SIG-M5 (cell line): ENCODE measurements at regions not wholly inside any gene's neighbourhood (a gene's known extent, or its start where the extent isn't known, plus 50 kb on each side); places are given as distances from the start of the nearest gene placed in this dataset.

Experiments used
- DNase-seq: peaks from one replicate; lab custom pipeline; 2025; lab: John Stamatoyannopoulos, UW

DNA sequence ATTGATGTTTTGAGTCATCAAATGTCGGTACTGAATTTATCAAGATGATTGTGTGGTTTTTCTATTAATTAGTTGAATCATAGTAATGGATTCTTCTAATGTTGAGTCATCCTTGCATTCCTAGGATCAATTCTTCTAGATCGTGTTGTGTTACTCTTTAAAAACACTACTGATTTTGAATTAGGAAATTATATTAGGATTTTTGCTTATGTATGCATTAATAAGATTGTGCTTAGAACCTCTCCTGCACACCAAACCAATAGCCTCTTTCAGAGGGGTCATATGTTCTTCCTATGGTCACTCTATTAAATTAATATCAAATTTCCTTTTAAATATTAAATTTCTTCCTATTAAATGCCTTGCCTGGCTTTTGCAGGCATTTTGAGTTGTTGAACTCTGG is 151.7 kb upstream of the TOPAZ1 start:
- DNase-seq, result no peak

DNA sequence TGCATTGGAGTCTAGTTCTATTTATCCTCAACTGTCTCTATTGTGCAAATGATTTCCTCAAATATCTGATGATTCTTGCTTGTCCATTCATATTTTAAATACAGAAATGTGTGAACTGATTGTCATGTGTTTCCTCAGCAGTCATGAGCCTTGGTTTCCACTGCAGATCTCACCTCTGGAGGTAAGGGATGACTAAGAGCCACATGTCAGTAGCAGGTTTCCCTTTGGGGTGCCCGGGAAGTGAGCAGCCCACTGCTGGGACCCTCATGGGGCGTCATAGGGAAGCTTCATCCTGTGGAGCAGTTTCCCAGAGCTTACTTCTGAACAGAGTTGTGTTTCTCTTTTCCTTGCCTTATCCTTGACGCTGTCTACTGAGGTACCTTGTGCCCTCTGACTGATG is 149.2 kb upstream of the TOPAZ1 start:
- DNase-seq, result no peak

DNA sequence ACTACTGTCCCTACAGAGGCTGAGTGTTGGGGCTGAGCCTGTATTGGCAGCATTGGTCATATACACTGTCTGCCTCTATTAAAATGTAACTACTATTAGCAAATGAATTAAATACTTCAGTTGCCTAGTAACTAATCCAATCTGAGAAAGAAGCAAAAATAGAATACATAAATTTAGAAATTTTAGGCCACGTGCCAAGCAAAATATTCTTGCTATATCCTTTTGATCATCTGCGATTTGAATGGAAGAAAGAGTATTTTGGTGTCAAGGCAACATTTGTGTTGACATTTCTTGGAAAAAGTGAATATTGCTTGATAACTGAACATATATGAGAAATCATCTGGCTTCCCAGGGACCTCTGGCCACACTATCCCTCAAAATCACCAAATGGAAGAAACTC is 148.2 kb upstream of the TOPAZ1 start:
- no peak for DNase-seq

DNA sequence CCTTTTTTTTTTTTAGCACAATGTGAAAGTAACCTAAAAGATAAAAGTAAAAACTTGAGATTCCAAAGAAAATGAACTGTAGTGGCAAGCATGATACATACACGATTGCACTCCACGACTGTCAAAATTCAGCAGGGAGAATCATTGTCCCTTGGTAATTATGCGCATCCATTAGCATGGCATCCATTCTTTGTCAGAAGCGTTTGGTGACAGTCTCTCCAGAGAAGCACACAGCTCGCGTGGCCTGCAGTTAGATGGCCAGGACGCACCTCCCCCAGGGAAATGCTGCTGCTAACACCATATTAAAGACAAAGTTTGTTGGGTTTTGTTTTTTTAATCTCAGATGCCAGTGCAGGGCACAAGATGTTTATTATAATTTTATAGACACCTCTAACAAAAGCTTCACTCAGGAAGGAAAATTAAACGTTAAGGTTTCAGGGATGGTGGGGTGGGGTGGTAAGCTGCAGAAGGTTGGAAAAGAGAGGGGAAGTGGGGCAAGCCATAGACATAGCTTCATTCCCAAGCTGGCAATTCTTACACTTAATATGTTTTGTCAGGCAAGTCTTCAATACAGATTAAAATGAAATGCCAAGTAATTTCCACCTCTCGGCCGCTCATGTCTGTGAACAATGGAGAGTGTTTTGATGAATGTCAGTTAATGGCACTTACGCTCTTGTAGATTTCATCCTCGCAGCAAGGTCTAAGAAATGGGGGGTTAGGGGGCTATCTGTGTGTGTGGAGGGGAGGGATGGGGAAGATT is 142.8 kb upstream of the TOPAZ1 start:
- DNase-seq, result no peak

DNA sequence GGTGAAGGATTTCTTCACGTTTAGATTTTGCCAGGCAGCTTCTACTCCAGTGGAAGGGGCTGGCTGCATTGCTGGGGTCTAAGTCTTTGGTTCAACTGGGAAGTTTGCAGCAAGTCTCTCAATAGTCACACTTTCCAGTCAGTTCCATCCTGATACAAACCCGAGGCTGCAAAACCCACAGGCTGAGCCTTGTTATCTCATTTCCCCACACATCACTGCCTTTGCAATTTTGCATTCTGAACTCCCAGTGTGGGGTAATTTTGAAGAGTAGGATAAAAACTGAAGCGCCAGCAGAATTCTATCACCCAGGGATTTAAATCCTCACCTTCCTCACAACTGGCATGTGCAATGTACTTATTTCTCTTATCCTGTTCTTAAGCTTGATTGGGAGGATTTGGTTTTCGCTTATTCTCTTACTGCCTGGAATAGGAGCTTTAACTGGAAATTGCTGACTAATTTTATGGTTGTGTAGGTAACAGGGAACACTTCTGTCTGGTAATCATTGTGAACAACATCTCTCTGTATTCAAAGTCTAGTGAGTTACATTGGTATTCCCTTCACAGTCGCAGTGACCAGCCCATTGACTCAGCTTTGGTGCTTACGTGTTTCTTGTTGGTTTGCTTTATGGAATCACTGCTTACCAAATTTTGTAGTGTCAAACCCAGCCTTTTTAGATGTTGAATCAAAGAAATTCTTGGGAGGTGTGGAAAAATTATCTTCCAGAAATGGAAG is 142.0 kb upstream of the TOPAZ1 start:
- no peak for DNase-seq

DNA sequence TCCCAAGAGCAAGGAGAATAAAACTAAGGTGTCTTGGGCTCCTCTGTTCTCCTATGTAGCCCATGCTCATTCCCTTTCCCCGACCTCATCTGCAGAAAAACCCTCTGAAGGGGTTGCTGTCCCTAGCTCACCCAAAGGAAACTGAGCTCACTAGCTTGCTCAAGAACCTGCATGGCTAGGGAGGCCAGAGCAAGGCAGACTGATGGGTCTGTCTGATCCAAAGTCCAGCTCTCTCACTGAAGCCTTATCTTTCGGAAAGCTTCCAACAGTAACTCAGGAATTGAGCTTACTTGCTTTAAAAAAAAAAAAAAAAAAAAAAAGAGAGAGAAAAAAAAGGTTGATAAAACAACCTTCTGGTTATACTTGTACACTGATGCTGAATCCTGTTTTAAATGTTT is 141.4 kb upstream of the TOPAZ1 start:
- no peak for DNase-seq

DNA sequence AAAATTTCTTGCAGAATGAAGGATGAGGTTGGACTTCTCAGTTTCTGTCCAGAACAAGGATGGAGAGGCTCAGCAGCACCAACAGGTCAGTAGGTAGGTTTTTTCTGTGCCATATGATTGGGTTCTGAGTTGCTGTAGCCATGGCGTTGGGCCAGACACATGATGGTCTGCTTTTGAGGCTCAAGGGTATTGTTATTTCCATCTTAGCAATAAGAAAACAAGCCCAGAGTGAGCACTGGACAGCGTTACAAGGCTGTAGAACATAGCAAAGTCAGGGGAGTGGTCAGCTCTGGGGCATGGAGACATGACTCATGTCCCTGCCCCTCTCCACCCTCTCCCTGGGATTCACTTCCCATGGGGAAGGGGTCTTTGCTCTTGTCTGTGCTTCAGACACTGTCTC is 137.6 kb upstream of the TOPAZ1 start:
- DNase-seq, result no peak

DNA sequence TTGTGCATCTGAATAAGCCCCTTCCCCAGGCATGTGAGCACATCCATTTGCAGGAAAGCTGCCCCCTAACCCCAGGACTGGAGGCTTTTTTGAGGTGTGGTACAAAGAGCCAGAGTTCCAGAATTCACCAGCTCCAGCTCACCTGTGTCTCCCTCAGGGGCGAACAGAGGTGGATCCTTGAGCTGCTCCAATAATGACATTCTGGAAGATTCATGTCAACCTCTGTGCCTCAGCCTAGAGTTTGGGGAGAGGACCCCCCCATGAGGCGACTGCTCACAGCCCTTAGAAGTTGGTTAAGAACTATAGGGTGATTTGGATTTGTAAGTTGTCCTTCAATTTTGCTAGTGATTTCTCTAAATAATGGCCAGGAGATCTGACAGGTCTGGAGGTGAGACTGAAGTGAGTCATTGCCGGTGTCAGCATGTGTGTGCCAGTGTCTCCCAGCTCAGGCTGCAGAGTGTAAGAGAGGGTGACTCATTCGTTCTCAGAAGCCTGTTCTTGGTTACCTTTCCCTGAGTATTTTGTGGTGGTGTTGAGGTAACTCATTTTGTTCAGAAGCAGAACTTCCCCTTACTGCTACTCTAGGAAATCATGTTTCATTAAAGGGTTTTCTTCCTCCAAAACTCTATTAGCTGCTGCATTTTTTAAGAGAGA is 136.9 kb upstream of the TOPAZ1 start:
- no peak for DNase-seq

DNA sequence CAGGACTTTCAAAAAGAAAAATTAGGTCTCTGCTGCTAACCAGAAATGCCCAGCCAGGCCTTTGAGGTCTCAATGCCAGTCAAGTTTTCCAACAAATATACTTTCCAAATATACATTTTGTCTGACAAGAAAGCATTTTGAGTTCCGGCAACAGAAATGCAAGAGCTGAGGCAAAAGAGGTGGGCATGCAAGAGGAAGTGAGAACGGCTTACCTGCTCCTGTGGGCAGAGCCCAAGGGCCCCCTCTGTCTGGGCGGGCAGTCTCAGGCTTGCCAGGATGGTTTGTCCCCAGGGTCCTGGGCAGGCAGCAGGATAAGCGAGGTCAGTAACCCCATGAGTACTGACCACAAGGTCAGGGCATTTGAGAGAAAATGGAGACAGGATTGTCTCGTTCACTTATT is 136.1 kb upstream of the TOPAZ1 start:
- DNase-seq, result no peak

DNA sequence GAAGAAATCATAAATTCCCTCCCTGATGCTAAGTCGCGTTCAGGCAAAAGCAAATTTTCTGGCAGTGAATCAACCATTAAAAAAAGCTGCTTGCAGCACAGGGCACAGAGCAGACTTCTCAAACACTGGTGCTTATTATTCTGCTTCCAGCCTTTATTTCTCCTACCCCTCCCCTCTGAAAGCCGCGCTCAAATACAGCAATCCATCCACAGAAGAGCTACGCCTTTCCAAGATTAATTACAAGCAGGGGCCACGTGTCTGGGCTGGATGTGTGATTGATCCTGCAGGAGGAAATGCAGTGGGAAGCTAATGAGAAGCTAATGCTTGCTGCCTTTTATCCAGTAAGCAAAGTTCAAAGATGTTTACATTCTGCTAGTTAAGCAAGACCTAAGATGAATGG is 134.9 kb upstream of the TOPAZ1 start:
- DNase-seq, result no peak

DNA sequence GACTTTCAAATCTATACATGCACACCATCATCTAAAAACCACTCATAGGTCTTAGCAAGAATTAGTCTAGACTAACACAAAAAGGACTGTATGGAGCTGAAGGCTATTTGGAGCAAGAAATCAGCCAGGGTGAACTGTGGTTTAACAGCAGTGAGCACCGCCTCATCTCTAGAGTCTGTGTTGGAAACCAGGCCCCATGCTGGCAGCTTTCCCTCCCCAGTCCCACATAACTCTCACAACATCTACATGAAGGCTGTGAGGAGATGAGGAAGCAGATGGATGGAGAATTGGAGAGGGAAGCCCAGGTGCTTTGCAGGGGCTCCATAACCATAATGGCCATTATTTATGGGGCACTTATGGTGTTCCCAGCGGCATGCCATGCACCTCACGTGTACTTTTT is 133.2 kb upstream of the TOPAZ1 start:
- no peak for DNase-seq

DNA sequence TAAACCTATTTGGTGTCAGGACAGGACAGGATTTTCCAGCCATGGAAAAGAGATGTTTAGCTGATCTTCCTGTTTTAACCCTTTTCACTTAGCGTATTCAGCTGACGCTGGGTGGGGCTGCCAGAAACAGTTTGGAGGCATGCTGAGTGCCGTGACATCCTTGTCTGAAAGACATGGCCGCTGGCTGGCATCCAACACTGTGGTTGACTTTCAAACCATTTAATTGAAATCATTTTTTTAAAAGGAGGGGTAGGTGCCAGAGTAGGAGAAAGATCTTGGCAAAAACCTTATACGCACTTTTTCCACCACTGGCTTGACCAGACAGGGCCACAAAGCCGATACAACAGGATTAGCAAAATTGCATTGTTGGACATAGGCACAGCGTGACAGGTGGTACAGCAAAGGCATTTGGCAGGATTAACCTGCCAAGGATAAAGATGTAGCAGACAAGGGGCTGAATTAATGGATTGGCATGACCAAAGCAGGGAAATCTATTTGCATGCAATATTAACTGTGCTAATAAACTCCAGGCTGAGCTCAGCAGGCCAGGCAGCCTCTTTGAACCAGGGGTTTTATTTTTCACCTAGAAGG is 131.8 kb upstream of the TOPAZ1 start:
- DNase-seq, result no peak

DNA sequence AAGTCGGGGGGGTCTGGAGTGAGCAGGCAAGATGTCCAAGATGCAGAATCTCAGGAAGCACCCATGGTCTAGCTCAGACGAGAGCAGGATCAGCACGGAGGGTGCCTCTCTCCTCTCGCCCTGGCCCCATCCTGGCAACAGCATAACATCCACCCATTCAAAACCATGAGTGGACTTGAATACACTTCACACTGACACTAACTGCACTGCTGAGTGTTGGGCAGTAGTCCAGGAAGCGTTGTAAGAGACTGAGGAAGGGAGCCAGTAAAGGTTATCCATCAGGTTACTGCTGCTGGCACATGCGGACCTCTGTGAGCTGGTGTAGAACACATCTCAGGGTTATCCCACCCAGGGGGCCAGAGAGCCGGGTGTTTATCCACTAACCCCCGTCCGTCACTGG is 131.0 kb upstream of the TOPAZ1 start:
- no peak for DNase-seq

DNA sequence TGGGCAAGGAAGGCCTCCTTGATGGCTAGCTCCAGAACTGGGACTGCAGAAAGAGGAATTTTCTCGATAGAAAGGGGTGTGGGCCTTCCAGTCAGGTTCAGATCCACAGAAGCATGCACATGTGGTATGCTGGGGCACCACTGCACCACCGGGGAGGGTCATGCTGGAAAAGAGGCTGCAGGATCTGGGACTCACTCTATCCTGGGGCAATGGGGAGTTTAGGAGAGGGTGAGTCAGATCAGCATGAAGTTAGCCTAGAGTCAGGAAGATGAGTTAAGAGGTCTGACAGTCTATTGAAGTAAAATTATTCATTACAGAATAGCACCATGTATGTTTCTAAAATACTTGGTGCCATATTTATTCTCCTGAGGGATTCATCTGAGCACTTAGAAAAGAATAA is 130.2 kb upstream of the TOPAZ1 start:
- no peak for DNase-seq

DNA sequence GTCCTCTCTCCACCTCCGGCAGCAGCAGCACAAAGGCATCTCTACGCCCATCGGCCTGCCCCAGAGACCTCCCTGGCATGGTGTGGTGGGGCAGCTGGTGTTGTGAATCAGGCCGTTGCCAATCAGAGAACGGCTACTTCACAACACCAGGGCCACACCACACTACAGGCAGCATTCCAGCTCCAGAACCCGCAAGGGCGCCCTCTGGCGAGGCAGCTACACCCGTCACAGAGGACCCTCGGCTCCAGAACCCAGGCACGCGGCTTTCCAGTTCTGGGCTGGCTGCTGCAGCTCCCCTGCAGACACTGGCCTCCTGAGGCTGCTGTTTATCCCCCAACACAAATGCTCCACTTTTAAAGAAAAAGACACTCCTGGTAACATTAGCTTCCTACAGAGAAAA is 127.5 kb upstream of the TOPAZ1 start:
- no peak for DNase-seq

DNA sequence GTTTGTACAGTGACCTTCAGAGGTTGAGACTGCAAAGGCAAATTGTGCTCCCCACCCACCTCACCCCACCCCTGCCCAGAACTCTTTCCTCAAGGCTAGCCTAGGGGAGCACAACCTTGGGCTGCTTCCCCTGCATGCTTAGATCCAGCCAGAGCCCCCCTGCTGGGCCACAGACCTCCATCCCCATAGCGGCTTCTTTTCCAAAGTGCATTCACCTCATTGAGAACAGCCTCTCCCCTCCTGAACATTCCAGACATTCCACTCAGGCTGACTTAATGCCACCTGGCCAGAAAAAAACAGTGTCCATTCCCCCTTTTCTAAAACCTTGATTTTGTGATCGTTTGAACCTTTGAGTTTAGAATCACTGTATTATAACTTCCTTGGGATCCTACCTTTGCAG is 124.4 kb upstream of the TOPAZ1 start:
- DNase-seq, result no peak

DNA sequence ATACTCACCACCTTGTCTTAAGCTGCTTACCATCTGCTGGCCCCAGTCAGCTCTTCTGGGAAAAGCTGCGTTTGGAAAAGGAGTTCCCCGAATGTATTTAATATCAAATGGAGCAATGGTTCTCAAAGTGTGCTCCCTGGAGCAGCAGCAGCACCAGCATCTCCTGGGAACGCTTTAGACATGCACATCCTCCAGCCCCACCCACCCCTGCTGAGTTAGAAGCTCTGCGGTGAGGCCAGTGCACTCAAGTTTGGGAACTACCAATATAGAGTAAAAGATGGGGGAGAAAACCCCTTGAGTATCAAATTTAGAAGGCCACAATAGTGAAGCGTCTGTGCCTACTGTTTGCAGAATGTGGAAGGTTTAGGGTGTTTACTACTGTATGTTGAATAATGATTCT is 124.0 kb upstream of the TOPAZ1 start:
- no peak for DNase-seq

DNA sequence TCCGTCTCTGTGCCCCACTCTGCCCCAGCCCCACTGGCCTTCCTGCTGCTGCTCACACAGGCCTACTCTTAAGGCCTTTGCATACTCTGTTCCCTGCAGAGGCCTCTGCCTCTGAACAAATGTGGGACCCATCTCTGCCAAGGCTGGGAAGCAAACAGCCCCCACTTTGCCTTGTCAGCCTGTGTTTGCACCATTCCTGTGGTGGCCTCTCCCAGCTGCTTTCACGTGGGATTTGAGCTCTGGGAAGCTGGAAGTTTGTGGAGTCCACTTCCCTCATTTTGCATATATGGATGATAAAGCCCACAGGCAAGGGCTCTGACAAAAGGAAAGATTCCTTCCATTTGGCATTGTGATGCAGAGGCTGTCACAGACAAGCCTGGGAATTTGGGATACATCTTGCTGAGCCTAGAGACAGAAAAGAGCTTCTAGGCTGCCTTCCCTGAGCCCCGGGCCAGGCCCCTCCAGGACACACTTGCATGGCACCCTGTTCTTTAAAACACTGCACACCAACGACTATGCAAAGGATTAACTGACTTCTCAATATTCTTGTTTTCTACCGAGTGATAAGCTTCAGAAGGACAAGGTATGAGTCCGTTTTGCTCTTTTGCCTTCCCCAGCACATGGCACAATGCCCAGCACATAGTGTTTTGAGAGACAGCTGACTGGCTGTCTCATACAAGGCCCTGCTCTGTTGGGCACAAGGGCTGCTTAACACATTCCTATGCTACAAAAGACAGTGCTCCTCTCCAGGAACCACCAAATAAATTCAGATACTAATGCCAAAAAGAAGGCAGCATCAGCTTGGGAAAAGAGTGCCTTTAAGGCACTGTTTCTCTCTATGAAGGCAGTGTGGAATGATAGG is 120.7 kb upstream of the TOPAZ1 start:
- no peak for DNase-seq

DNA sequence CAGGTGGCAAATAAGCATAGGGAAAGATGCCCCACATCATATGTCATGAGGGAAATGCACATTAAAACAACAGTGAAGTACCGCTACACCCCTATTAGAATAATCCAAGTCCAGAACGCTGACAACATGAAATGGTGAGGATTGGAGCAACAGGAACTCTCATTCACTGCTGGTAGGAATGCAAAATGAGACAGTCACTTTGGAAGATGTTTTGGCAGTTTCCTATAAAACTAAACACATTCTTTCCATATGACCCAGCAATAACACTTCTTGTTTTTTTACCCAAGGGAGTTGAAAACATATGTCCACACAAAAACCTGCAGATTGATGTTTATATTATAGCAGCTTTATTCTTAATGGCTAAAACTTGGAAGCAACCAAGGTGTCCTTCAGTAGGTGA is 116.4 kb upstream of the TOPAZ1 start:
- DNase-seq, result no peak

DNA sequence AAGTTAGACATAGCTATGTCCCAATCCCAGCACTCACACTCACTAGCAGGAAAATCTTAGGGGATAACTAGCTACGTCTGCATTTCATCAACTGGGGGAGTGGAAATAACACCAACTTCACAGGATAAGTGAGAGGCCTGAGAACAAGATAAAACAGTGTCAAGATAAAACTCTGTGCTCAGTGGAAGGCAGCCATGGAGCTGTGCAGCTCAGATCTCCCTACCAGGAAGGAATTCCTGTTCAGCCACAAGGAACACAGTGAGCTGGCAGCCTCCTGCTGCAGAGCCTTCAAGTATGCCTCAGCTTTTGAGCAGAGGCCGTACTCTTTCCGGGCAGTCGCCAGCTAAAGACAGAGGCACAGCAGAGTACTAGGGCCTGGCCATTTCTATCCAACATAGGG is 115.8 kb upstream of the TOPAZ1 start:
- DNase-seq, result no peak

DNA sequence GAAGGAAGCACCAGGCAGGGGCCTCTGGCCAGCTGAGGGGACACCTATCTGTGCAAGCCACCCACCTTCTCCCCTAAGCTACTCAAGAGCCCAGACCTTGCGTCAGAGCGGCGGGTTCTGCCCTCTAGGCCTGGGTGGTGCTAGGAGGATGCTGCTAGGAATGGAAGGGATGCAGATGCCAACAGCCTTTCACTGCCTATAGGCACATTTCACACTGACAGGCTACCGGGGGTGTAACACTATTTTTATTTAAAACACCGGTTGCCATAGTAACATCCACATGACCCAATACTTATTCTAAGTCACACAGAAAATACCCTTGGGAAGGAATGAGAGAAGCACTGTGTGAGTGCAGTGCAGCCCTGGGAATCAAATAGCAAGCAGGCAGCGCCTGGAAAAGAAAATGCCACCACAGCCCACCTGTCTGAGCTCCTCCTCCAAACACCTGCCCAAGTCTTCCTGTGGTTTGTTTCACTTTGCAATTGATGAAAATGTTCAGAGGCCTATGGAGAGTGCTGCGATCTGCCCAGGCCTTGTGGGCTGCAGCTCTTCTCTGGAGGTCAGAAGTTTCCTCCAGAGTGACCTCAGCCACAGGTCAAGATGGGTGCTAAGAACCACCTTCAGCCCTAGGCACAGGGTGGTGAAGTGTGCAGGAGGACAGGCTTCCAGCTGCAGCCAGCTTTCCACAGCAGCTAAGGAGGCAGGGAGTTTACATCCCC is 113.5 kb upstream of the TOPAZ1 start:
- no peak for DNase-seq
